OCI-LY3 (cell line): ENCODE measurements at regions not wholly inside any gene's neighbourhood (a gene's known extent, or its start where the extent isn't known, plus 50 kb on each side); places are given as distances from the start of the nearest gene placed in this dataset.

ENCODE experiments used
- CTCF ChIP-seq: fragments of 200-600, 300-600 bp; sonication (generic); IDR thresholded peaks from 2 replicates; pipeline ENCODE4 v1.5.1; 2014; ENCODE audit warnings: antibody characterized with exemption, low read length, low read depth
- EZH2phosphoT487 ChIP-seq: fragments of 200-600 bp; shearing (Covaris generic); IDR thresholded peaks from 2 replicates; pipeline ENCODE4 v1.6.1; 2018; ENCODE audit warnings: antibody characterized with exemption, mixed run types, low read depth

DNA sequence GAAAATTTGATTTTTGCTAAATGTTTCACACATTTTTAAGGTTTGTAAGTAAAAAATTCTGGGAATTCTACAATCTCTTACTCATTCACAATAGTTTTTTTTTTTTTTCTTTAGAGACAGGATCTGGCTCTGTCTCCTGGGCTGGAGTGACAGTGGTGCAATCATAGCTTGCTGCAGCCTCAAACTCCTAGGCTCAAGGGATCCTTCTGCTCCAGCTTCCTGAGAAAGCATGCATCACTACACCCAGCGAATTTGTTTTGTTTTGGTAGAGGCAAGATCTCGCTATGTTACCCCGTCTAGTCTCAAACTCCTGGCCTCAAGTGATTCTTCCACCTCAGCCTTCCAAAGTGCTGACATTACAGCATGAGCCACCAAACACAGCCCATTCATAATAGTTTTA, 232.8 kb downstream of the GJA1 start:
- no peak for TF ChIP-seq CTCF
- TF ChIP-seq EZH2phosphoT487 = no peak
